HG03575 (cell line): ENCODE measurements at regions not wholly inside any gene's neighbourhood (a gene's known extent, or its start where the extent isn't known, plus 50 kb on each side); places are given as distances from the start of the nearest gene placed in this dataset.
"Not testable (repeated sequence)": the region's sequence is repeated elsewhere in the genome, so short reads cannot be mapped to it uniquely, and the experiment has no call there.

ENCODE experiments used
- ATAC-seq: cut with Tn5 transposase; IDR thresholded peaks from one replicate; pipeline ENCODE4 v1.9.1; 2021; ENCODE audit not compliant: unreplicated experiment, insufficient number of reproducible peaks, low FRiP score; ENCODE audit errors: extremely low read depth

DNA sequence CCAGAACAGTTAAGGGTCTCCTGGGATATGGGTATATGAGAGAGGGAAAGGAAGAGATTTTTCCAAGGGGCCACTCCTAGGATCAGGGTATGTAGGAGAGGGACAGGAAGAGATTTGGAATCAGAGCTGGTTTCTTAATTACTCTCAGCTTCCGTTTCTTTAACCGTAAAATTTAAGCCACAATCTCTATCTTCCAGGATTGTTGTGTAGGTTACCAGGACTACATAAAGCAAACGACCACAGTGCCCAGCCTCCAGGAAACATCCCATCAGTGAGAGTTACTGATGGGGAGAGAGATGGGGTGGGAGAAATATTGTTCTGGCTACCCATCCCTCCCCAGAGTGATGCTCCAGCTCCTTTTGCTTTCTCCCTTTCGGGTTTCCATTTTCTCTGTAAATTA is 114.6 kb upstream of the THUMPD2 start:
- ATAC-seq = no peak

DNA sequence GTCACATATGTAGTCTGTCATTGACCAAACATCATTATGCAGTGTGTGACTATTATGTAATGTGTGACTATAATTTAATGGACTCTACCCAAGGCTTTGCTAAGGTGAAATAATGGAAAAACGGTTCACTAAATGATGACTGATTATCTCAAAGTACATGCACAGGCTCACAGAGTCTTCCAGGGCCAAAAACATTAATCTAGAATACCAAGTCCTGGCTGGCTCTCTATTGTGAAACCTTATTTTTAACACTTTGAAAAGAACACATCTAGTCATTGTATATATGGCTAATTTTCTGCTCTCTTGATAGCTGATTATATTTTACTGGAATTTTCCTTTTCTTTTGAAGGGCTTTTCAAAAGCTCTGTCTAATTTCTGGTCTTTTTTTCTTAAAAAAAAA is 102.9 kb upstream of the THUMPD2 start:
- no peak for ATAC-seq

DNA sequence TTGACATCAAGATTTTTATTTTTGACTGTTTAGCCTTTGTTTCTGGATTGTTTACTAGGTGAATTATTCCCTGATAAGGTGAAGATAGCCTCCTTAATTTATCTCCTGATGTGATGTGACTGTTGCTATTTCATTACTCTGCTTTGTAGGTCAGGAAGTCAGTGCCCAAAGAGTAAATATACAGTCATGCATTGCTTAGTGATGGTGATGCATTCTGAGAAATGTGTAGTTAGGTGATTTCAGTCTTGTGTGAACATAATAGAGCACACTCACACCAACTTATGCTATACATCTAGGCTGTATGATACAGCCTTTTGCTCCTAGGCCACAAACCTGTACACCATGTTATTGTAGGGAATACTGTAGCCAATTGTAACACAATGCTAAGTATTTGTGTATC is 102.4 kb upstream of the THUMPD2 start:
- ATAC-seq = no peak

DNA sequence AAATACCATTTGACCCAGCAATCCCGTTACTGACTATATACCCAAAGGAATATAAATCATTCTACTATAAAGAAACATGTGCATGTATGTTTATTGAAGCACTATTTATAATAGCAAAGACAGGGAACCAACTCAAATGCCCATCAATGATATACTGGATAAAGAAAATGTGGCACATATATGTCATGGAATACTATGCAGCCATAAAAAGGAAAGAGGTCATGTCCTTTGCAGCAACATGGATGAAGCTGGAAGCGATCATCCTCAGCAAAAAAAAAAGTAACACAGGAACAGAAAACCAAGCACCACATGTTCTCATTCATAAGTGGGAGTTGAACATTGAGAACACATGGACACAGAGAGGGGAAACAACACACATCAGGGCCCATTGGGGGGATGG is 99.9 kb upstream of the THUMPD2 start:
- ATAC-seq = not testable (repeated sequence)

DNA sequence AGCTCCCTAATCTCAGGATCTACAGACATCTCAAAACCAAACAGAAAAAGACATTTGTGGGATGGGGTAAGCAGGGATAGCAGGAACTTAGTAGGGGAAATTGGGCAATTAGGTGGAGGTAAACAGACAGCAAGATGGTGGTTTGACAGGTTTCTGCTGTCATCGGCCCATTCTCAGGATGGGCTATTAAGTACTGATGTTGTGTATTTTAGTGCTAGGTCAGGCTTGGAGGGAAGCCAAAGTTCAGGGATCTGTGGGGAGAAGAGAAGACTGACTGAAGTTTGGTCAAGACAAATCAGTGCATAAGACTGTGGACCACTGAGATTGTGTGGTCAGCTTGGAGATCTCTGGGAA is 96.8 kb upstream of the THUMPD2 start:
- ATAC-seq = no peak

DNA sequence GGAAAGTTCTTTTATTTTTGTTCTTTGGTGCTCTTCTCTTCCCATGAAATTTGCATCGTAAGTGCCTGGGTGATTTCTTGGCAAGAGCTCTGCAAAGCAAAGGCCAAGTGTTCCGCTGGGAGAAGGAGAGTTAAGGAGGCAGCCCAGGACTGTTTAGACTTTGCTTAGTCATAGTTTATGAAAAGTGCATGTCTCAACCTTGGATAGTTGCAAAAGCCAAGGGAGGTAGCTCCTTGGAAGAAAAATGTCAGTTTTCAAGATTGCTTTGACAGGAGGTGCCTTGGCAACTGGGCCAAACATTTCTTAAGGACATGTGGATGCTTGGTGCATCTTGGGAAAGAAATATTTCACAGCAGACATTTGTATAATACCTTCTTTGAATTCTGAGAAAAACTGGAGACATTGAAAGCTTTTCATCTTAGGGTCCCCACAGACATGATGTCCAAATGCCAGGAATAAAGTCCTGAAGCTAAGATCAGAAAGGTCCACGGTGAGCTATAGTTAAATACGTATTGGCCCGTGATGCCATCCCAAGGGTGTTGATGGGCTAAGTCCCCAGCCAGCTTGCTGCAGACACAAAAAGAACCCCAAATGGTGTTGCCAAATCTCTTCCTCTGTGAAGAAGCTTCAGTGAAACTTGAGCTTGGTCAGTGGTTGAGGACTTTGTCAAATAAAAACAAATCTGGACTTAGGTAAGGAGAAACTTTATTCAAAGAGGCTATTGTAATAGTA is 96.3 kb upstream of the THUMPD2 start:
- no peak for ATAC-seq

DNA sequence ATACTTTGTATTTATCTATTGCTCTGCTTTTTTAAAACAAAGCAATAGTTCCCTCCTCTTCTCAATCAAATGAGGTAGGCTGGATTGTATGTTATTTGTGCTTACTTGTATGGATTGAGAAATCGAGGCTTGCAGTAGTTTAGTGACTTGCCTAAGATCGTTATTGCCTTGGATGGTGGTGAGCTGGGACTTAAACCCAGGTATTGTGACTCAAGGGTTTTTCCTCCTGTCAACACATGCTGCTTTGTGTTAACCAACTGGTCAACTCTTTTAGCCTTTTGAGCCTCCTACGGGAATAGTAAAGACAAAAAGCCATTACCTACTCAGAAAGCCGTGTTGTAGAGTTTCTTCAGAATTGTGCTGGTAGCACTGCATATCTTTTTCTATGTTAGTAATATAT is 95.2 kb upstream of the THUMPD2 start:
- no peak for ATAC-seq

DNA sequence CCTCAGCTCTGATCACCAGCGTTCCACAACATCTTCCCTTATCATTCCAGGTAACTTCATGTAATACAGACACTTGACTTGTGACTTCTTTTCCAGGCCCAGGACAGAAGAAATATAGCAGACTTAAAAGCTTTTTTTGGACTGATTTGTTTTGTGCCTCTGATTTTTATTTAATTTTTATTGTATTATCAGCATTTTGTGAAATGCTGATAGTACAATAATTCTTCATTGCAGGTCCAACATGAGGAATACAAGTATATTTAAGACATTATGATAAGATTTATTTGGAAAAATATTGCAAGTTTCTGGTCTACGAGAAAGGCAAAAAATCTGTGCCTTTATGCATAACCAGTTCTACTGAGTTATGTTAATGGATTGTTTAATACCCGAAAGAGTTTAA is 94.5 kb upstream of the THUMPD2 start:
- ATAC-seq = no peak

DNA sequence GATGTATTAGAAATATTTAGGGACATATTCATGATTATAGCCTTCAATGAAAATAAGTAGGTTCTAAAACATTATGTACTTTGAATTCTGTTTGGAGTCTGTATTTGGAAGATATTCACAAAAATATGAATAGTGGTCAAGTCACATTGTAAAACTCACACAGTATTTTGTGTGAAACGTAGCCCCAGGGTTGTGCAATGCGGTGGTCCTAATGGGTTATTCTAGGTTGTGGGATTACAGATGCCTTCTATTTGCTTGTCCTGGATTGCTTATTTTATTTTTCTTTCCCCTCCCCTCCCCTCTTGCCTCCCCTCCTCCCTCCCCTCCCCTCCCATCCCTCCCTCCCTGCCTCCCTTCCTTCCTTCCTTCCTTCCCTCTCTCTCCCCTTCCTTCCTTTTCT is 93.7 kb upstream of the THUMPD2 start:
- ATAC-seq = no peak

DNA sequence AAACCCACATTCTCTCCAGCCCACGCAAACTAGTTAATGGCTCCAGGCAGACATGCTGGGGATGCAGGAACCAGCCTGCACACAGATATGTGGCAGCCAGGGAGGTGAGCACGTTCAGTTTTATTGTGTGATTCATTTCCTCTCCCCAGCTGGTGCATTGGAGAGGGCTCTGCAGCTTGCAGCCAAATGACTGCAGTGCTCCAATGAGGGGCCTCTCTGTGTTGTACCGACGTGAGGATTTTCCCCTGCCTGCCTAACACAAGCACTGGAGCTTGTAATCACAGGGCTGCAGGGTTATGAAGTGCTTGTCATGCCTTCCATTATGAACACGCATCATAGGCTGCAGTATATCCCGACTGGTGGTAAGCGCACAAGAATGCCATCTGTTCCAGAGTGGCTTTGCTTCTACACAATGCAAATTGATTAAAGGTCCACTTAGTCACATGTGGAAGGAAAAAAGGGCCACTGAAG is 92.3 kb upstream of the THUMPD2 start:
- no peak for ATAC-seq

DNA sequence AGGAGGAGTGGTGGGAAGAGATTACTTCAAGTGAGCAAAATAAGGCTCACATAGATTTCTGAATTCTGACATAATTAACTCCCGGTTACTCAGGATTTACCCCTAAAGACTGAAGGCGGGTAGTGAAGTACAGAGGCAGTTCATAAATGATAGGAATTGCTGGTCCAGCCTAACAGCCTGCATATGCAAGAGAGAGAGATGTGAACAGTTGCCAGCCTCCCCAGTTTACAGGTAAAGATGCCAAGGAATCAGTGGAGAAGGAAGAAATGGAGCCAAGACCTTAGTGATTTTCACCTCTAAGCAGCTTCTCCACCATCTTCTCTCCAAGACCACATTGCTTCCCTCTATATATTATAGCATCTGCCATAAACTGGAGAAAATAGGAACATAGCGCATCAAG is 91.8 kb upstream of the THUMPD2 start:
- ATAC-seq = no peak

DNA sequence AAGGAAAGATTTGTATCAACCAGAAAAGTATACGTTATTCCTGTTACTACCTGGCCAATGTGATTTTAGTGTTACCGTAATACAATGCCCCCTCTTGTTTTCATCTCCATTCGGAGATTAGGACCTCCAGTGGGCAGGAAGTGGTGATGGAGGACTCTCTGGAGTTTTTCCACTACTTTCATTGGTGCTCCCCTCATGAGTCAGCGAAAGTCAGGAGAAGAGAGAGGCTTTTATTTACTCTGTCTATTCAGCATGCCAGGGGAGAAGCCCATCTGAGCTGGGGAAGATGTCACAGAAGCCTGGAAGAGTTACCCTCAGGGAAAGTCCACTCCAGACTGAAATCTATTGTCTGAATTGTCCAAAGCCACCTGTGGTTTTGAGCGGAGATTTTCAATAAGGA is 88.2 kb upstream of the THUMPD2 start:
- ATAC-seq = no peak

DNA sequence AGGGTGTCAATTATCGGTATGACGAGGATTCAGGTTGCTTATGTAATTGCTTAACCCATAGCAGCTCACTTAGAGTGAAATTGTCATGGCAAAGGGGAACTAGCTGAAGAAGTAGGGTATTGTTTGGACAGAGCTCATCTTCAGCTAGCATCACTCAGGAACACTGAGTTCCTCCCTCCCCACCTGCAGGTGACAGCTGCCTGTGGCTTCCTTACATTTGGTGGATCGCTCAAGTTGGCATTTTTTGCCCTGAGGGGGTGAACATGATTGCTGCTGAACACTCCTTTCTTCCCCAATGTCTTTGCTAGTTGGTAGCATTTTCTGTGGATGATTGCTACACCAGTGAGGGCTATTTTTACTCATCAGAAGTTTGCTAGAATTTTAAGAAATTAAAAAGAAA is 86.7 kb upstream of the THUMPD2 start:
- no peak for ATAC-seq

DNA sequence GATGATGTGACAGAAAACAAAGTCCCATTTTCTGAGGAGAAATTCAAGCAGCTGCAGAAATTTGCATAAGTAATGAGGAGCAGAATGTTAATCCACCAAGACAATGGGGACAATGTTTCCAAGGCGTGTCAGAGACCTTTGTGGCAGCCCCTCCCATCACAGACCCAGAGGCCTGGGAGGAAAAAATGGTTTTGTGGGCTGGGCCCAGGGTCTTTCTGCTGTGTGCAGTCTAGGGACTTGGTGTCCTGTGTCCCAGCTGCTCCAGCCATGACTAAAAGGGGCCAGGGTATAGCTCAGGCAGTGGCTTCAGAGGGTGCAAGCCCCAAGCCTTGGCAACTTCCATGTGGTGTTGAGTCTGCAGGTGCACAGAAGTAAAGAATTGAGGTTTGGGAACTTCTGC is 84.6 kb upstream of the THUMPD2 start:
- not testable (repeated sequence) for ATAC-seq

DNA sequence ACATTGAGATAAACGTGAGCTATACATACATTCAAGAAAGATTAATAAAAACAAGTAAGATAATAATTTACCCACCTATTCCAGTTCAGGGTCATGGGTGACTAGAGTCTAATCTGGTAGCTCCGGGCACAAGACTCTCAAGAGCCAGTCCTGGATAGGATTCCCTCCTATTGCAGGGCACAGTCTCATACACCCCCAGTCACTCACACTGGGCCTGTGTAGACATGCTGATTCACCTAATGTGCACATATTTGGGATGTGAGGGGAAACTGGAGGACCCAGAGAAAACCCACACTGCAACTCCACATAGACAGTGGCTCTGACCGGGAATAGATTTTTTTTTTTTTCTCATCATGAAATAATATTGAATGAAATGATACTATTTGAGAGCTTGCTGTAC is 81.5 kb upstream of the THUMPD2 start:
- ATAC-seq = no peak

DNA sequence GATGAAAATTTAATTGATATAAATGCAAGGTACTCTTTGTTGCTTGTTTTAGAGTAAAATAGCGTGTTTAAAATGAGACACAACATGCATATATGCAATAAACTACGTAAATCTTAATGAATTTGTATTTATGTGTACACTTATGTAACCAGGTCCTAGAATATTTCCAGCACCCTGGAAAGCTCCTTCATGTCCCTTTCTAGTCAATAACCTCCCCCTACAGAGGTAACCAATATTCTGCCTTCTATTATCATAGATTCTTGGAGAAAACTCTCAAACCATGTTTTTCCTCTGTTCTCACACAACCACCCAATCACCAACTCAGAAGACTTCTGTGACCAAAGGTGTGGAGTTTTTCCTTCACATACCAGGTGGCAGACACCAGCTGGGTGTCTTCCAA is 79.6 kb upstream of the THUMPD2 start:
- ATAC-seq = no peak

DNA sequence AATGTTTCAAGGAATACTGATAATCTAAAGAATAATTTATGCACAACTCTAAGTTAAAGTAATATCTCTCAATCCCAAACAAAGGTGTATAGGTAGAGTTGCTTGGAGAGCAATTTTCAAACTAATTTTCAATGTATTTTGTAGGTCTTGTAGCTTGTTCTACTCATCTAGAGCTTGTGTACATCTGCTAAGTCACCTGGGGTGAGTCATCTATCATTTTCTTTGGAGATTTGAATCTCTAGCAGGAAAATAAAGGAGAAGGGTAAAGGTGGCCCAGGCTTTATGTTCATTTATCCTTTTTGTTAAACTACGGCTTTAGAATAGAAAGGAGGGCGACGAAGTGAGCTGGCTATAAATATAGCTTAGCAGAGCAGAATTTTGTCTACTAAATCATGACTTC is 76.8 kb upstream of the THUMPD2 start:
- ATAC-seq = no peak

DNA sequence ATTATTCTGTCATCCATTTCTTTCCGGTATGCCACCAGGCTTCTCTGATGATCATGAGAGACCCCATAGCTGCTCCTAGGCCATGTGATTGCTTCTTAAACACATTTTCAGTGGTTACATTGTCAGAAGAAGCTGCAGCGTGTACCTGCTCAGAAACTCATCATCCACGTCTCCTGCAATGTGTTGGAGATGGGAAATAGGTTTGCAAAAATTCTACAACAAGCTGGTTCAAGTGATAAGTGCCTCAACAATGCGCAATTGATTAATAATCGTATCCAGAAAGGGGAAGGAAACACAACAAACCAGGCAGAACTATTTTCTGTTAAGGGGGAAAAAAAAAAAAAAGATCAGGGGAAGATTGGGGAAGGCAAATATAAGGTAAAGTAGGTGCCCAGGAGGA is 75.7 kb upstream of the THUMPD2 start:
- no peak for ATAC-seq

DNA sequence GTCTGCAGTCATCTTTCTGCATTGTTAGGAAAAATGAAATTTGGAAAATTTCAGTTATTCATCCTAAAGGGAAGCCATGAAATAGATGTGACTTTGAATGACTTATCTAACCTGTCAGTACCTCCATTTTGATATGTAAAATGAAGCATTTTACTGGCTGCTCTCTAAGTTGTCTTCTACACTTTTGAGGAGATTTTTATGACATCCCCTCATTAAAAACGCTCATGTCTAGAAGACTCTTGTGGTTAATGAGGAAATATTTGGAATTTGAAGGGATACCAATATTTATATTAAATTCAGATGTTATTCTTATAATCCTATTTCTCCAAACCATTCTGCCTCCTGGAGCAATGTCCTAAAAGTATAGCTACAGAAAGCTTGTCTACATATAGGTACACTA is 73.8 kb upstream of the THUMPD2 start:
- no peak for ATAC-seq

DNA sequence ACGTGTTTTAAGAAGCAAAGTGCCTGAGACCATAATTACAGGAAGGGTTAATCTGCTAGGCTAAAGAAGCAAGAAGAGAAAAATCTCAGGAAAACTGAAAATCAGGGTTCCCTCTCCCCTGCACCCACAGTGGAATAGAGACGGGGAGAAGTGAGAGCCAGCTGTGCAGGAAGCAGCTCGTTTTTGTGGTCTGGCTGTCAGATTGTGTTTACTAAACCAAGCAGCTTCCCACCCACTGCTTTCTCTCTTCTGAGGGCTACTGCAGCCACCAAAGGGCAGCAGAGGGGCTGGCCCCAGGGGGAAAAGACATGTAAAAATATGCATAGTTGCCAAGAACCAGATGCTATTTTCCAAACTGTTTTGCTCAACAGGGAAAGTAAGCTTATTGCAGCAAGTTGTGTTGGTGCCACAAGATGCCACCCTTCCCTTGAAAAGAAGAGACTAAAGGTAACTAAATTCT is 72.6 kb upstream of the THUMPD2 start:
- ATAC-seq = no peak

DNA sequence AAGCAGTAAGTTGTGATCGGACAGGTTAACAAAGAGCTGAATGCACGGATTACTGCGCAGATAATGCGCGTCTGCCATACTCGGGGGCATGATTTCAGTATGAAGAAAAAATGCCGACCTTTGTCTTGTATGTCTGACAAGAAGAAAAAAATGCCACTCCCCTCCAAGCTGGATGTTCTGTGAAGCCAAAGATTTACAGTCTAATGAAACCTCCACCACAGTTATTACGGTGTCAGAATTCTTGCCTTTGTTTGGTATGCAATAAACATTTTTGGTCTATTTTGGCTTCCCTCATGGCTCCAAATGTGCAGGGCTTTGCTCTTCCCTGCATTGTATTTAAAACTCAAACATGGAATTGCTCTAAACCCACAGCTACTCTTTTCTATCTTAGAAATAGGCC is 72.2 kb upstream of the THUMPD2 start:
- ATAC-seq = no peak
